ENCODE measurements at regions not wholly inside any gene's neighbourhood (a gene's known extent, or its start where the extent isn't known, plus 50 kb on each side); places are given as distances from the start of the nearest gene placed in this dataset.
"Not testable (repeated sequence)": the region's sequence is repeated elsewhere in the genome, so short reads cannot be mapped to it uniquely, and the experiment has no call there.

DNA sequence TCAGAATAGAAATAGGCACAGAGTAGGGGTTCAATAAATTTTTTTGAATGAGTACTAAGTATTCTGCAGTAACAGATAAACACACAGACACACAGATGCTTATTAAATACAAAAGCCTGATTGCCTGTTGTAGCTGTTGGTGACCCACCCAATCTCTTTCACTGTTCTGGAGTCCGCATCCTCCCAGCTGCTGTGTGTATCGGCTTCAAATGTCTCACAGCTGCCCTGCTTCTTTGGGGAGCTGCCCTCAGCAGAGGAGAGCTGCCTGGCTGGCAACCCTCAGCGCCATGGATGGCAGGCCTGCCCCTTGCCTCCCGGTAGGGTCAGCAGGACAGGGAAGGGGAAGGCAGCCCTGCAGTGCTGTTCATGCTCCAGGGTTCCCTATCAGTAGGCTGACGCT, 50.5 kb upstream of the PRNP start:
- DNase-seq (ENCODE audit: low read depth) = no peak
- in situ Hi-C loops (cut with HindIII; ENCODE audit: low pct_unique_long_range_greater_than_20kb, low sequenced_read_pairs) = no loop called here

DNA sequence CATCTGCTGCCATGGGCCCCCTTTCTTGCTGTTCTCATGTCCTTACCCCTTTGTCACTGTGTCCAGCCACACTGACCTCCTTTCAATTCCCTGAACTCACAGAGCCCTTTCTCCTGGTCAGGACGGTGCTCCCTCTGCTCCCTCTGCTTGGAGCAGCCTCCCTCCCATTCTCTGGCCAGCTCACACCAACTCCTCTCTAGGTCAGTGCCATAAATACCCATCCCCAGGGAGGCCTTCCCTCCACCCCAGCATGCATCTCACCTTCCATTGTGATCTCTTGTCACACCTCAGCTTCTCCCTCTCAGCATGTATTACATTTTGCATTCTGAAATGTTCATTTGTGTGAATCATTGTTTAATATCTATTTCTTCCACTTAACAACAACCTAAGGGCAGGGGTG, 50.9 kb upstream of the PRNP start:
- in situ Hi-C loops (cut with HindIII; ENCODE audit: low pct_unique_long_range_greater_than_20kb, low sequenced_read_pairs) = no loop called here
- DNase-seq (ENCODE audit: low read depth) = no peak

GRCh38 chr20:4633780-4634179, 52.5 kb upstream of the PRNP start:
- DNase-seq (ENCODE audit: low read depth) = peak; percentile 48
- in situ Hi-C loops (cut with HindIII; ENCODE audit: low pct_unique_long_range_greater_than_20kb, low sequenced_read_pairs) = no loop called here

DNA sequence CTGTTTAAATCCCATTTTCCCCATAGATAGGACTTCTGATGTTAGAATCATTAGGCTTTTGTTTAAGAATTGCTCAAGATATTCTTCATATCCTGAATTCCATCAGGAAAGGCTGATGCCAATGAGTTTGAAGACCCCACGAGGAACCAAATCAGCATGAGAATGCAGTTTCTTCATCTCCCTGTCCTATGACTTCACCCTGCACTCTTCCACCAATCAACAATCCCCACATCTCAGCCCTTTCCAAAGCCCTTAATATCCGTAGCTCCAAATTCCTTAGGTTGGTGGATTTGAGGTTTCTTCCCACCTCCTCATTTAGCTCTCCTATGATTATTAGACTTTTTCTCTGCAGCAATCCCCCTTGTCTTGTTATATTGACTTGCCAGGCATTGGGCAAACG, 52.9 kb upstream of the PRNP start:
- in situ Hi-C loops (cut with HindIII; ENCODE audit: low pct_unique_long_range_greater_than_20kb, low sequenced_read_pairs) = no loop called here
- DNase-seq (ENCODE audit: low read depth) = no peak

GRCh38 chr20:4632876-4633275, 53.4 kb upstream of the PRNP start:
- DNase-seq (ENCODE audit: low read depth) = no peak
- in situ Hi-C loops (cut with HindIII; ENCODE audit: low pct_unique_long_range_greater_than_20kb, low sequenced_read_pairs) = no loop called here

- no peak for DNase-seq (ENCODE audit: low read depth)
- in situ Hi-C loops (cut with HindIII; ENCODE audit: low pct_unique_long_range_greater_than_20kb, low sequenced_read_pairs) = no loop called here
Observed at GRCh38 chr20:4626228-4626627, 60.0 kb upstream of the PRNP start.

- no peak for DNase-seq (ENCODE audit: low read depth)
- in situ Hi-C loops (cut with HindIII; ENCODE audit: low pct_unique_long_range_greater_than_20kb, low sequenced_read_pairs) = no loop called here
Observed at GRCh38 chr20:4625687-4626086, 60.6 kb upstream of the PRNP start.

- DNase-seq (ENCODE audit: low read depth); in situ Hi-C loops (cut with HindIII; ENCODE audit: low pct_unique_long_range_greater_than_20kb, low sequenced_read_pairs): not testable (repeated sequence)
Observed at GRCh38 chr20:4624675-4625336, 61.5 kb upstream of the PRNP start.

DNA sequence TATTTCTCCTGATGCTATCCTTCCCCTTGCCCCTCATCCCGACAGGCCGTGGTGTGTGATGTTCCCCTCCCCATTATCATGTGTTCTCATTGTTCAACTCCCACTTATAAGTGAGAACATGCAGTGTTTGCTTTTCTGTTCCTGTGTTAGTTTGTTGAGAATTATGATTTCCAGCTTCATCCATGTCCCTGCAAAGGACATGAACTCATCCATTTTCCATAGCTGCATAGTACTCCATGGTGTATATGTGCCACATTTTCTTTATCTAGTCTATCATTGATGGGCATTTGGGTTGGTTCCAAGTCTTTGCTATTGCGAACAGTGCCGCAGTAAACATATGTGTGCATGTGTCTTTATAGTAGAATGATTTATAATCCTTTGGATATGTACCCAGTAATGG, 67.1 kb upstream of the PRNP start:
- in situ Hi-C loops (cut with HindIII; ENCODE audit: low pct_unique_long_range_greater_than_20kb, low sequenced_read_pairs); DNase-seq (ENCODE audit: low read depth): not testable (repeated sequence)

GRCh38 chr20:4617484-4617883, 68.8 kb upstream of the PRNP start:
- DNase-seq (ENCODE audit: low read depth) = no peak
- in situ Hi-C loops (cut with HindIII; ENCODE audit: low pct_unique_long_range_greater_than_20kb, low sequenced_read_pairs) = no loop called here

GRCh38 chr20:4617019-4617418, 69.2 kb upstream of the PRNP start:
- no peak for DNase-seq (ENCODE audit: low read depth)

GRCh38 chr20:4613718-4614620, 72.3 kb upstream of the PRNP start:
- in situ Hi-C loops (cut with HindIII; ENCODE audit: low pct_unique_long_range_greater_than_20kb, low sequenced_read_pairs) = no loop called here
- DNase-seq (ENCODE audit: low read depth) = peak; percentile 12

More at GRCh38 chr20:4617019-4617418, 69.2 kb upstream of the PRNP start:
- in situ Hi-C loops (cut with HindIII; ENCODE audit: low pct_unique_long_range_greater_than_20kb, low sequenced_read_pairs) = no loop called here

DNA sequence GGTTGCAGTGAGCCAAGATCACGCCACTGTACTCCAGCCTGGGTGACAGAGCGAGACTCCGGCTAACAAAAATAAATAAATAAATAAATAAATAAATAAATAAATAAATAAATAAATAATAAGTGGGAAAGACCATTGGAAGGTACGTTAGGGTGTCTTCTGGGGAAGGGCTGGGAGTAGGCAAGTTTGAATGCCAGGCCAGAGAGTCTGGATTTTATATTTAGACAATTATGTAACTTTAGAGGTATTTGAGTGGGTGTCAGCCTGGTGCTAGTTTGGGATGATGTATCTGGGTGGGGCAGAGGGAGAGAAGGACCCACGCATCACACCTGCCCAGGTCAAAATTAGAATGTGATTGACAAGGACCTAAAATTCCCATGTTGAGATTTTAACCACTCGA, 73.1 kb upstream of the PRNP start:
- no peak for DNase-seq (ENCODE audit: low read depth)
- in situ Hi-C loops (cut with HindIII; ENCODE audit: low pct_unique_long_range_greater_than_20kb, low sequenced_read_pairs) = no loop called here

GRCh38 chr20:4610871-4611270, 75.4 kb upstream of the PRNP start:
- in situ Hi-C loops (cut with HindIII; ENCODE audit: low pct_unique_long_range_greater_than_20kb, low sequenced_read_pairs) = no loop called here

DNA sequence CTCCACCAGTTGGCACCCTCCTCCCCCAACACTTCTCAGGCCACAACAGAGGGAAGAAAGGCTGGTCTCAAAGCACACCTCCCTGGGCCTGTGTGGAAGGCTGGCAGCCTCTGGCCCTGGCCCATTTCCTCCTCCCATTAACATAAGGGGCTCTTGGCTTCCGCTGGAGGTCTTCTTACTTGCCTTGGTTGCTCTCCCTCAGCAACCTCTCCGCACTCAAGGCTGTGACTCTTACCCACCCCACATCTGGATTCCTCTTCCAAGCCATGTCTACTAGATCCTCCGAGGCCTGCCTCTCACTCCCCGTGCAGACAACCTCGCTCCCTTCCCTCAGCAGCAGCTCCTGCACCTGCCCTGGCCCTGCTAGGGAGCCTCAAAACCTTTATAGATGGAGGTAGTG, 76.7 kb upstream of the PRNP start:
- DNase-seq (ENCODE audit: low read depth) = no peak
- in situ Hi-C loops (cut with HindIII; ENCODE audit: low pct_unique_long_range_greater_than_20kb, low sequenced_read_pairs) = no loop called here

More at GRCh38 chr20:4610871-4611270, 75.4 kb upstream of the PRNP start:
- no peak for DNase-seq (ENCODE audit: low read depth)

- in situ Hi-C loops (cut with HindIII; ENCODE audit: low pct_unique_long_range_greater_than_20kb, low sequenced_read_pairs) = no loop called here
- no peak for DNase-seq (ENCODE audit: low read depth)
Observed at GRCh38 chr20:4608861-4609260, 77.4 kb upstream of the PRNP start.

DNA sequence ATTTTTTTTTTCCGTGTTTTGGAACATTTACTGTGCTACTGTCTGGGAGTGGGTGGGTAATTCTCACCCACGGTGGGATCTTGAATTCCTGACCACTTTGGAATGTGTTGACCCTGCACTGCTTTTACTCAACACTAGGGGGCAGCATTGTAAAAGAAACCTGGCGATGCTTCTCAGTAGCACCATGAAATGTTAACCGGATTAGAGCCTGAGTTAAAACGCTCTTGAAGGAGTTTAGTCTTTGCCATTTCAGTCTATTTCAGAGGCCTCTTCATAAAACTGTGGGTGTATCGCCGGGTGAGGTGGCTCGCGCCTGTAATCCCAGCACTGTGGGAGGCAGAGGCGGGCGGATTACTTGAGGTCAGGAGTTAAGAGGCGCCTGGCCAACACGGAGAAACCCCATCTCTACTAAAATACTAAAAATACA, 79.0 kb upstream of the PRNP start:
- DNase-seq (ENCODE audit: low read depth) = peak; percentile 35
- in situ Hi-C loops (cut with HindIII; ENCODE audit: low pct_unique_long_range_greater_than_20kb, low sequenced_read_pairs) = no loop called here

DNA sequence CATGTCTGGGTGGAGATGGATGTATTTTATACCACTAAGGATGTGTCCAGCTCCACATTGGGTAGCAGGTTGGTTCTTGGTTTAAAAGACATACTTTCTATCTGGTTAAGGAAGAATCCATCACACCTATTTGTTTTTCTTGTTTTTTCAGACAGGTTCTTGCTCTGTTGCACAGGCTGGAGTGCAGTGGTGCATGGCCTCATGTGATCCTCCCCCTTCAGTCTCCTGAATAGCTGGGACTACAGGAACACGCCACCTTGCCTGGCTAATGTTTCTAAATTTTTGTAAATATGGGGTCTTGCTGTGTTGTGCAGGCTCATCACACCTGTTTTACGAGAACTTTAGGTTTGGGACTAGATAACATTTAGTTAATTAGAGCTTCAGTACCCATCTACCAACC, 80.2 kb upstream of the PRNP start:
- DNase-seq (ENCODE audit: low read depth) = peak; percentile 32
- in situ Hi-C loops (cut with HindIII; ENCODE audit: low pct_unique_long_range_greater_than_20kb, low sequenced_read_pairs) = no loop called here

- no peak for DNase-seq (ENCODE audit: low read depth)
- in situ Hi-C loops (cut with HindIII; ENCODE audit: low pct_unique_long_range_greater_than_20kb, low sequenced_read_pairs) = no loop called here
Observed at GRCh38 chr20:4605166-4605565, 81.1 kb upstream of the PRNP start.

DNA sequence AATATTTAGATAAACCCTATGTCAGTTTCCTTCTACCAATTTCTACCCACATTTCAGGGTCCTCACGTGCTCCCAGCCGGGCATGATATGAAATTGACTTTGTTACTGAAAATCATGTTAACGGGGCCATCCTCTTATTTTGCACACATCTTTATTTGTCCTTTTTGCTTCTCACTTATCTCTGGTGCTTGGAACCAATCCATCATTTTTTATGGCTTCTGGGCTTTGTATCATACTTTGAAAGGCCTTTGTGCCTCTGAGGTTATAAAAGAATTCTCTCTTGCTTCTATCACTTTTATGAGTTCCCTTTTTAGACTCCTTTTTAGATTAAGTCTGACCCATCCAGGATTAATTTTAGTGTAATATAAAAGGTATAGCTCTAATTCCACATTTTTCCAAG, 81.7 kb upstream of the PRNP start:
- DNase-seq (ENCODE audit: low read depth) = no peak
- in situ Hi-C loops (cut with HindIII; ENCODE audit: low pct_unique_long_range_greater_than_20kb, low sequenced_read_pairs) = no loop called here

Data from Caki2 (cell line).